Ishikawa (cell line): ENCODE measurements at regions not wholly inside any gene's neighbourhood (a gene's known extent, or its start where the extent isn't known, plus 50 kb on each side); places are given as distances from the start of the nearest gene placed in this dataset.

Experiments
- CEBPB ChIP-seq: IDR thresholded peaks from 2 replicates; pipeline ENCODE4 v1.6.1; 2012
- EGR1 ChIP-seq: IDR thresholded peaks from 2 replicates; pipeline ENCODE4 v1.6.1; 2012
- NFIC ChIP-seq: IDR thresholded peaks from 2 replicates; pipeline ENCODE4 v1.6.1; 2012
- RAD21 ChIP-seq: IDR thresholded peaks from 2 replicates; pipeline ENCODE4 v1.6.1; 2012; ENCODE audit warnings: low read depth
- TAF1 ChIP-seq: IDR thresholded peaks from 2 replicates; pipeline ENCODE4 v1.6.1; 2012; ENCODE audit warnings: low read depth, mild to moderate bottlenecking
- TCF12 ChIP-seq: IDR thresholded peaks from 2 replicates; pipeline ENCODE4 v1.6.1; 2012; ENCODE audit warnings: low read depth
- TF ChIP-seq, protein P1 (sequence below): IDR thresholded peaks from 2 replicates; pipeline ENCODE4 v1.6.1; 2012; ENCODE audit warnings: low read depth, mild to moderate bottlenecking

DNA sequence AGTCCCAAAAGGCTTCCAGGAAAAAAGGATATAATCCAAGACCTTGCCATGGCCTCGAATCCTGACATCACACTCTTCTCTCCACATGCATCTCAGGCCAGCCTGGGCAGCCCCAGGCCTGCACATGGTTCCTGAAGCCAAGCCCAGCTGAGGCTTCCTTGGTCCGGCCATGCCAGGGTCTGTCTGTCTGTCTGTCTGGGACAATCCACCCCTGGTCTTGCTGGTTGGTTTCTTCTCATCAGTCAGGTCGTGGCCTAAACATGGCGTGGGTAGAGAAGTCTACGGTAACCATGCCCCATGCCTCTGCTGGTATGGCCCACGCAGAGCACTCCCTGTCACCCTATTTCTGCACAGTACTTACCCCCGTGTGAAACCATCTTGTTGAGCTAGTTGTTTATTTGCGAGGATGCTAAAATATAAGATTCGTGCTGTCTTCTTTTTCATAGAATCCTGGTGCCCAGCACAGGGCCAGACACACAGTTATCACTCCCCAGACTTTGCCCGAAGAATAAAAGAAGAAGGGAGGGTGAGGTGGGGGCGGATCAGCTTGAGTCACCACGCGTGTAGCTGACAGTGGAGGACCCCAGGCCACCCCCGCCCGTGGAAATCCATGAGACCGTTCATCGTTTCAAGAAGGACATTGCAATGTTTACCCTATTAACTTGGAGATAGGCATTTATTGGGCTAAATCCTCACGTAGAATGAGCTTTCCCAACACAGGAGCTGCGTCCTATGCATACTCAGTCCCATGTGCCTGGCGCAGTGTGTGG is 107.2 kb downstream of the RNASET2 start:
- TF ChIP-seq NFIC, result no peak
- TF ChIP-seq TCF12, result no peak
- no peak for TF ChIP-seq EGR1
- TF ChIP-seq CEBPB, result no peak
- TF ChIP-seq, protein P1, sequence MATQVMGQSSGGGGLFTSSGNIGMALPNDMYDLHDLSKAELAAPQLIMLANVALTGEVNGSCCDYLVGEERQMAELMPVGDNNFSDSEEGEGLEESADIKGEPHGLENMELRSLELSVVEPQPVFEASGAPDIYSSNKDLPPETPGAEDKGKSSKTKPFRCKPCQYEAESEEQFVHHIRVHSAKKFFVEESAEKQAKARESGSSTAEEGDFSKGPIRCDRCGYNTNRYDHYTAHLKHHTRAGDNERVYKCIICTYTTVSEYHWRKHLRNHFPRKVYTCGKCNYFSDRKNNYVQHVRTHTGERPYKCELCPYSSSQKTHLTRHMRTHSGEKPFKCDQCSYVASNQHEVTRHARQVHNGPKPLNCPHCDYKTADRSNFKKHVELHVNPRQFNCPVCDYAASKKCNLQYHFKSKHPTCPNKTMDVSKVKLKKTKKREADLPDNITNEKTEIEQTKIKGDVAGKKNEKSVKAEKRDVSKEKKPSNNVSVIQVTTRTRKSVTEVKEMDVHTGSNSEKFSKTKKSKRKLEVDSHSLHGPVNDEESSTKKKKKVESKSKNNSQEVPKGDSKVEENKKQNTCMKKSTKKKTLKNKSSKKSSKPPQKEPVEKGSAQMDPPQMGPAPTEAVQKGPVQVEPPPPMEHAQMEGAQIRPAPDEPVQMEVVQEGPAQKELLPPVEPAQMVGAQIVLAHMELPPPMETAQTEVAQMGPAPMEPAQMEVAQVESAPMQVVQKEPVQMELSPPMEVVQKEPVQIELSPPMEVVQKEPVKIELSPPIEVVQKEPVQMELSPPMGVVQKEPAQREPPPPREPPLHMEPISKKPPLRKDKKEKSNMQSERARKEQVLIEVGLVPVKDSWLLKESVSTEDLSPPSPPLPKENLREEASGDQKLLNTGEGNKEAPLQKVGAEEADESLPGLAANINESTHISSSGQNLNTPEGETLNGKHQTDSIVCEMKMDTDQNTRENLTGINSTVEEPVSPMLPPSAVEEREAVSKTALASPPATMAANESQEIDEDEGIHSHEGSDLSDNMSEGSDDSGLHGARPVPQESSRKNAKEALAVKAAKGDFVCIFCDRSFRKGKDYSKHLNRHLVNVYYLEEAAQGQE, result no peak
- no peak for TF ChIP-seq RAD21
- TF ChIP-seq TAF1, result no peak
